SU-DHL-6 (cell line): ENCODE measurements at regions not wholly inside any gene's neighbourhood (a gene's known extent, or its start where the extent isn't known, plus 50 kb on each side); places are given as distances from the start of the nearest gene placed in this dataset.

ENCODE experiments used
- CTCF ChIP-seq: fragments of 200-600 bp; sonication (generic); IDR thresholded peaks from one replicate; pipeline ENCODE4 v1.5.1; 2017; ENCODE audit warnings: antibody characterized with exemption, mild to moderate bottlenecking, low read length, moderate library complexity; ENCODE audit not compliant: insufficient read depth, poor library complexity, severe bottlenecking
- EZH2phosphoT487 ChIP-seq: fragments of 200-600 bp; sonication (generic), shearing (Covaris generic); conservative IDR thresholded peaks from 2 replicates; pipeline ENCODE4 v1.6.1; 2018; ENCODE audit warnings: mild to moderate bottlenecking, antibody characterized with exemption, low read length, moderate library complexity, mixed read lengths

GRCh38 chr5:54649041-54649504 lies 131.5 kb downstream of the SNX18 start:
- TF ChIP-seq CTCF, result no peak
- TF ChIP-seq EZH2phosphoT487, result no peak
